SH-SY5Y (cell line): ENCODE measurements at regions not wholly inside any gene's neighbourhood (a gene's known extent, or its start where the extent isn't known, plus 50 kb on each side); places are given as distances from the start of the nearest gene placed in this dataset.

Source experiments
- GATA2 ChIP-seq: IDR thresholded peaks from 2 replicates; pipeline ENCODE4 v1.6.1; 2011; ENCODE audit warnings: mild to moderate bottlenecking, low read depth, low read length
- GATA3 ChIP-seq: IDR thresholded peaks from 2 replicates; pipeline ENCODE4 v1.6.1; 2011; ENCODE audit warnings: low read depth, mild to moderate bottlenecking, low read length, moderate library complexity

DNA sequence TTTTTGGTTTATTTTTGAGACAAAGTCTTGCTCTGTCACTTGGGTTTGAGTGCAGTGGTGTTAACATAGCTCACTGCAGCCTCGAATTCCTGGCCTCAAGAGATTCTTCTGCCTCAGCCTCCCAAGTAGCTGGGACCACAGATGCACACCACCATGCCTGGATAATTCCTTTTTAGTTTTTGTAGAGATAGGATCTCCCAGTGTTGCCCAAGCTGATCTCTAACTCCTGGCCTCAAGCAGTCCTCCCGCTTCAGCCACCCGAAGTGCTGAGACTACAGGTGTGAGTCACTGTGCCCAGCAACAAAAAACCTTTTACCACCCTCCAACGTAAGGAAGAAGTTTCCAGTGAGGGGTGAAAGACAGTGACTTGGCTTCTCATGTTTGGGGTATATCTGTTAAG lies 81.1 kb upstream of the TSHZ3 start:
- TF ChIP-seq GATA2 (no peak), GATA3 (no peak)
